Astrocyte (in vitro differentiated cells and primary cell): ENCODE measurements at regions not wholly inside any gene's neighbourhood (a gene's known extent, or its start where the extent isn't known, plus 50 kb on each side); places are given as distances from the start of the nearest gene placed in this dataset.

ENCODE experiments used
- DNase-seq: peaks from one replicate; pipeline ENCODE4 v3.0.0-alpha.2; 2010; ENCODE audit warnings: low read depth
- FAIRE-seq: peaks from 2 replicates; lab custom pipeline; 2011; peaks lifted over from hg19 to GRCh38; lab: Jason Lieb, UNC
- H2AFZ ChIP-seq: 2 replicates; pipeline ENCODE4 v1.6.0; 2012; ENCODE audit warnings: low read depth, low read length, inconsistent platforms
- H3K27ac ChIP-seq: 2 replicates; pipeline ENCODE4 v1.5.1; 2011; ENCODE audit warnings: low read depth, low read length, inconsistent platforms
- H3K27me3 ChIP-seq: 2 replicates; pipeline ENCODE4 v1.6.0; 2011; ENCODE audit warnings: low read length, inconsistent platforms; ENCODE audit not compliant: insufficient read depth
- H3K36me3 ChIP-seq: 2 replicates; pipeline ENCODE4 v1.5.1; 2011; ENCODE audit warnings: low read length, inconsistent platforms; ENCODE audit not compliant: insufficient read depth
- H3K4me1 ChIP-seq: 2 replicates; pipeline ENCODE4 v1.5.1; 2011; ENCODE audit warnings: low read length, inconsistent platforms; ENCODE audit not compliant: insufficient read depth
- H3K4me2 ChIP-seq: 2 replicates; pipeline ENCODE4 v1.6.0; 2012; ENCODE audit warnings: low read length, inconsistent platforms
- H3K4me3 ChIP-seq: 2 replicates; pipeline ENCODE4 v1.5.1; 2011; ENCODE audit warnings: low read depth, mild to moderate bottlenecking, low read length, inconsistent platforms; ENCODE audit not compliant: insufficient read depth
- H3K79me2 ChIP-seq: 2 replicates; pipeline ENCODE4 v1.6.0; 2012; ENCODE audit warnings: mild to moderate bottlenecking, low read length, inconsistent platforms; ENCODE audit not compliant: insufficient read depth
- H3K9ac ChIP-seq: 2 replicates; pipeline ENCODE4 v1.6.0; 2012; ENCODE audit warnings: mild to moderate bottlenecking, low read length, inconsistent platforms
- H3K9me3 ChIP-seq: 2 replicates; pipeline ENCODE4 v1.5.1; 2012; ENCODE audit warnings: low read depth, mild to moderate bottlenecking, low read length, inconsistent platforms; ENCODE audit not compliant: insufficient read depth
- H4K20me1 ChIP-seq: 2 replicates; pipeline ENCODE4 v1.6.0; 2012; ENCODE audit warnings: low read length, inconsistent platforms; ENCODE audit not compliant: insufficient read depth
- H3K27ac Mint-ChIP-seq: one replicate; pipeline ENCODE4 v1.8.0; 2021; ENCODE audit warnings: mild to moderate bottlenecking, mixed read lengths; ENCODE audit not compliant: unreplicated experiment
- H3K27me3 Mint-ChIP-seq: one replicate; pipeline ENCODE4 v1.8.0; 2021; ENCODE audit warnings: low read depth, mixed read lengths; ENCODE audit not compliant: unreplicated experiment
- H3K36me3 Mint-ChIP-seq: one replicate; pipeline ENCODE4 v1.8.0; 2021; ENCODE audit warnings: low read depth, mixed read lengths; ENCODE audit not compliant: unreplicated experiment
- H3K4me1 Mint-ChIP-seq: one replicate; pipeline ENCODE4 v1.8.0; 2021; ENCODE audit warnings: low read depth, mixed read lengths; ENCODE audit not compliant: unreplicated experiment
- H3K4me3 Mint-ChIP-seq: one replicate; pipeline ENCODE4 v1.8.0; 2021; ENCODE audit warnings: mild to moderate bottlenecking, moderate library complexity, mixed read lengths; ENCODE audit not compliant: unreplicated experiment
- H3K9me3 Mint-ChIP-seq: one replicate; pipeline ENCODE4 v1.8.0; 2021; ENCODE audit warnings: mild to moderate bottlenecking, mixed read lengths; ENCODE audit not compliant: unreplicated experiment
- CTCF ChIP-seq: IDR thresholded peaks from 2 replicates; pipeline ENCODE4 v1.5.1; 2011; ENCODE audit warnings: low read depth, mild to moderate bottlenecking, inconsistent platforms, low read length, moderate library complexity; ENCODE audit not compliant: insufficient read depth
- EZH2 ChIP-seq: IDR thresholded peaks from 2 replicates; pipeline ENCODE4 v1.6.1; 2012; ENCODE audit warnings: mild to moderate bottlenecking, low read length, inconsistent platforms; ENCODE audit not compliant: insufficient read depth

GRCh38 chr9:24731754-24732153 lies 186.1 kb upstream of the IZUMO3 start:
- no peak overlapping the region for H3K4me2 ChIP-seq
- no peaks in the 10 kb centered on the region for H3K79me2 ChIP-seq
- H3K4me3 ChIP-seq, result no peak overlapping the region
- Mint-ChIP-seq H3K9me3 (no peaks in the 10 kb centered on the region), H3K4me1 (no peaks in the 10 kb centered on the region), H3K27me3 (no peaks in the 10 kb centered on the region), H3K27ac (no peak overlapping the region), H3K4me3 (no peak overlapping the region), H3K36me3 (no peaks in the 10 kb centered on the region)
- no peak overlapping the region for H3K9ac ChIP-seq
- DNase-seq (no peak), FAIRE-seq (no peak)
- no peak overlapping the region for H3K27ac ChIP-seq
- no peak overlapping the region for H2AFZ ChIP-seq
- no peaks in the 10 kb centered on the region for H3K36me3 ChIP-seq
- no peaks in the 10 kb centered on the region for H3K27me3 ChIP-seq
- no peaks in the 10 kb centered on the region for H3K4me1 ChIP-seq
- peaks cover 3% of the 10 kb centered on the region for H3K9me3 ChIP-seq
- no peak for TF ChIP-seq EZH2
- TF ChIP-seq CTCF, result no peak
- no peaks in the 10 kb centered on the region for H4K20me1 ChIP-seq

- no peaks in the 10 kb centered on the region for H3K9me3 ChIP-seq
- Mint-ChIP-seq H3K27ac (no peak overlapping the region), H3K27me3 (no peaks in the 10 kb centered on the region), H3K9me3 (no peaks in the 10 kb centered on the region), H3K36me3 (no peaks in the 10 kb centered on the region), H3K4me1 (no peaks in the 10 kb centered on the region), H3K4me3 (no peak overlapping the region)
- no peaks in the 10 kb centered on the region for H3K79me2 ChIP-seq
- no peak overlapping the region for H3K9ac ChIP-seq
- FAIRE-seq (no peak), DNase-seq (no peak)
- no peak overlapping the region for H2AFZ ChIP-seq
- H3K4me3 ChIP-seq, result no peak overlapping the region
- H3K27me3 ChIP-seq, result no peaks in the 10 kb centered on the region
- H3K4me2 ChIP-seq, result no peak overlapping the region
- no peaks in the 10 kb centered on the region for H3K36me3 ChIP-seq
- TF ChIP-seq CTCF, result no peak
- no peak for TF ChIP-seq EZH2
- H3K27ac ChIP-seq, result no peak overlapping the region
- H4K20me1 ChIP-seq, result no peaks in the 10 kb centered on the region
- H3K4me1 ChIP-seq, result no peaks in the 10 kb centered on the region
Measured at GRCh38 chr9:24721621-24722020, 175.9 kb upstream of the IZUMO3 start.

GRCh38 chr9:24712206-24712605 lies 166.5 kb upstream of the IZUMO3 start:
- H3K36me3 ChIP-seq, result no peaks in the 10 kb centered on the region
- Mint-ChIP-seq H3K9me3 (no peaks in the 10 kb centered on the region), H3K36me3 (no peaks in the 10 kb centered on the region), H3K4me1 (no peaks in the 10 kb centered on the region), H3K27me3 (no peaks in the 10 kb centered on the region), H3K4me3 (no peak overlapping the region), H3K27ac (no peak overlapping the region)
- H3K4me3 ChIP-seq, result no peak overlapping the region
- H3K27me3 ChIP-seq, result no peaks in the 10 kb centered on the region
- H3K27ac ChIP-seq, result no peak overlapping the region
- H3K79me2 ChIP-seq, result no peaks in the 10 kb centered on the region
- TF ChIP-seq CTCF, result no peak
- DNase-seq (no peak), FAIRE-seq (no peak)
- H3K9ac ChIP-seq, result no peak overlapping the region
- no peaks in the 10 kb centered on the region for H3K9me3 ChIP-seq
- no peaks in the 10 kb centered on the region for H4K20me1 ChIP-seq
- H2AFZ ChIP-seq, result no peak overlapping the region
- no peaks in the 10 kb centered on the region for H3K4me1 ChIP-seq
- H3K4me2 ChIP-seq, result no peak overlapping the region
